BE2C (cell line): ENCODE measurements at regions not wholly inside any gene's neighbourhood (a gene's known extent, or its start where the extent isn't known, plus 50 kb on each side); places are given as distances from the start of the nearest gene placed in this dataset.

Experiments
- DNase-seq: peaks from one replicate; pipeline ENCODE4 v3.0.0-alpha.2; 2020
- H3K27me3 ChIP-seq: fragments of 250-450 bp; sonication (Bioruptor Pico); 2 replicates; pipeline ENCODE4 v1.5.1; 2020; ENCODE audit warnings: mild to moderate bottlenecking
- H3K36me3 ChIP-seq: fragments of 250-450 bp; sonication (Bioruptor Pico); 2 replicates; pipeline ENCODE4 v1.5.1; 2020; ENCODE audit warnings: mild to moderate bottlenecking
- H3K4me1 ChIP-seq: fragments of 250-450 bp; sonication (Bioruptor Pico); 2 replicates; pipeline ENCODE4 v1.5.1; 2020
- H3K4me3 ChIP-seq: 2 replicates; pipeline ENCODE4 v1.5.1; 2011; ENCODE audit warnings: low read depth, low read length
- H3K9me3 ChIP-seq: fragments of 250-450 bp; sonication (Bioruptor Pico); 2 replicates; pipeline ENCODE4 v1.5.1; 2020
- TF ChIP-seq, protein P1 (sequence below): IDR thresholded peaks from 2 replicates; pipeline ENCODE4 v1.5.1; 2012; ENCODE audit warnings: mild to moderate bottlenecking, low read depth, low read length

GRCh38 chr11:130798280-130798679, 118.0 kb downstream of the SNX19 start:
- H3K4me1 ChIP-seq: no peaks in the 10 kb centered on the region
- H3K9me3 ChIP-seq: no peaks in the 10 kb centered on the region
- TF ChIP-seq, protein P1, sequence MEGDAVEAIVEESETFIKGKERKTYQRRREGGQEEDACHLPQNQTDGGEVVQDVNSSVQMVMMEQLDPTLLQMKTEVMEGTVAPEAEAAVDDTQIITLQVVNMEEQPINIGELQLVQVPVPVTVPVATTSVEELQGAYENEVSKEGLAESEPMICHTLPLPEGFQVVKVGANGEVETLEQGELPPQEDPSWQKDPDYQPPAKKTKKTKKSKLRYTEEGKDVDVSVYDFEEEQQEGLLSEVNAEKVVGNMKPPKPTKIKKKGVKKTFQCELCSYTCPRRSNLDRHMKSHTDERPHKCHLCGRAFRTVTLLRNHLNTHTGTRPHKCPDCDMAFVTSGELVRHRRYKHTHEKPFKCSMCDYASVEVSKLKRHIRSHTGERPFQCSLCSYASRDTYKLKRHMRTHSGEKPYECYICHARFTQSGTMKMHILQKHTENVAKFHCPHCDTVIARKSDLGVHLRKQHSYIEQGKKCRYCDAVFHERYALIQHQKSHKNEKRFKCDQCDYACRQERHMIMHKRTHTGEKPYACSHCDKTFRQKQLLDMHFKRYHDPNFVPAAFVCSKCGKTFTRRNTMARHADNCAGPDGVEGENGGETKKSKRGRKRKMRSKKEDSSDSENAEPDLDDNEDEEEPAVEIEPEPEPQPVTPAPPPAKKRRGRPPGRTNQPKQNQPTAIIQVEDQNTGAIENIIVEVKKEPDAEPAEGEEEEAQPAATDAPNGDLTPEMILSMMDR: no peak
- H3K27me3 ChIP-seq: no peaks in the 10 kb centered on the region; the same call in 1 of the 2 replicates
- no peak overlapping the region for H3K4me3 ChIP-seq
- DNase-seq: no peak
- no peaks in the 10 kb centered on the region for H3K36me3 ChIP-seq

DNA sequence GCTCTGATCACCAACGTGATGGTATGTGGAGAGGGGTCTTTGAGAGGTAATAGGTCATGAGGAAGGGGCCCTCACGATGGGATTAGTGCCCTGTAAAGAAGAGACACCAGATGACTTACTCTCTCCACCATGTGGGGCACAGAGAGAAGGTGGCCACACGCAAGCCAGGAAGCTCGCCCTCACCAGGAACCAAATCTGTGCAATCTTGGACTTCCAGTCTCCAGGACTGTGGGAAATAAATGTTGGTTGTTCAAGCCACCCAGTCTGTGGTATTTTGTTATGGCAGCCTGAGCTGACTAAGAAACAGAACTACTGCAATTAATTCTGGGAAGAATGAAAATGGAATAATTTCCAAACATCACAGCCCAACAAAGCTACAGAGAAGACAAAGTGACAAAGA, 117.5 kb downstream of the SNX19 start:
- H3K36me3 ChIP-seq: no peaks in the 10 kb centered on the region
- H3K9me3 ChIP-seq: no peaks in the 10 kb centered on the region
- TF ChIP-seq, protein P1: no peak
- H3K4me1 ChIP-seq: no peaks in the 10 kb centered on the region
- H3K4me3 ChIP-seq: no peak overlapping the region
- H3K27me3 ChIP-seq: no peaks in the 10 kb centered on the region; the same call in 1 of the 2 replicates
- DNase-seq: no peak

GRCh38 chr11:130801333-130802122, 114.8 kb downstream of the SNX19 start:
- TF ChIP-seq, protein P1: no peak

GRCh38 chr11:130802567-130802966, 113.7 kb downstream of the SNX19 start:
- DNase-seq: no peak
- Histone ChIP-seq H3K9me3 (no peaks in the 10 kb centered on the region), H3K4me1 (no peaks in the 10 kb centered on the region), H3K36me3 (no peaks in the 10 kb centered on the region), H3K27me3 (no peaks in the 10 kb centered on the region; the same call in 1 of the 2 replicates), H3K4me3 (no peak overlapping the region)
- TF ChIP-seq, protein P1: no peak

More at GRCh38 chr11:130801333-130802122, 114.8 kb downstream of the SNX19 start:
- no peaks in the 10 kb centered on the region for H3K4me1 ChIP-seq
- H3K9me3 ChIP-seq: no peaks in the 10 kb centered on the region
- no peak for DNase-seq
- H3K27me3 ChIP-seq: no peaks in the 10 kb centered on the region; the same call in 1 of the 2 replicates
- H3K4me3 ChIP-seq: no peak overlapping the region
- H3K36me3 ChIP-seq: no peaks in the 10 kb centered on the region

DNA sequence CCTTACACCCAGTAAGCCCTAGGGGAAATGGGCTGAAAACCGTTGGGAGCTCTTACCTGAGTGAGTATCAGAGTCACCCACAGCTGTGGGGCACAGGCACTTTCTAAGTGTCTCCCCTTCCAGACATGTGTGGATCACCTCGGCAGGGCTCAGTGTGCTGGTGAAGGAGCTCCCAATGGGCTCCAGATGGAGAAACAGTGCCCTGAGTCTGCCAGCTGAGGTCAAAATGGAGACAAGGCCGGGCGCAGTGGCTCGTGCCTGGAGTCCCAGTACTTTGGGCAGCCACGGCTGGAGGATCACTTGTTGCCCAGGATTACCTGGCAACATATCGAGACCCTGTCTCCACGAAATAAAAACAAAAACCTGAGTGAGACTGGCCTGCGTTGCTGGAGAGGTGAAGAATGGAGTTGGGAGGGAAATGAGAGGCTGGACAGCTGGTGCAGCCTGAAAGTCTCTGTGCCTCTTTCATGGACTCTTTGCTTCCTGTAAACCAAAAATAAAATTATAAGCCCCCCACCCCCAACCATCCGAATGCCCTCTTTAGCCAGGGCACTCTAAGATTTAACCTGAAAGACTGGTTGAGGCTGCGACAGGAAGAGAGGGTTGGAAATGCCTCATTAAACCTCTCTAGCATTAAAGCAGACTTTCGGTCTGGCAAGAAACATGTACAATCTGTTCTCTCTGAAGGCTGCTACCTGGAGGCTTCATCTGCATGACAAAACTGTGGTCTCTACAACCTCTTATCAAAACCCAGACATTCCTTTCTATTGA, 111.8 kb downstream of the SNX19 start:
- Histone ChIP-seq H3K36me3 (no peaks in the 10 kb centered on the region), H3K27me3 (no peaks in the 10 kb centered on the region; the same call in 1 of the 2 replicates), H3K4me1 (no peaks in the 10 kb centered on the region), H3K9me3 (no peaks in the 10 kb centered on the region), H3K4me3 (no peak overlapping the region)
- TF ChIP-seq, protein P1: no peak
- DNase-seq: no peak
